SK-N-SH (cell line): ENCODE measurements at regions not wholly inside any gene's neighbourhood (a gene's known extent, or its start where the extent isn't known, plus 50 kb on each side); places are given as distances from the start of the nearest gene placed in this dataset.

Source experiments
- CTCF ChIA-PET: fragments of 300-600, 350-600 bp; formaldehyde crosslinking; extraction: SDS; loops from one replicate; lab custom pipeline; 2021; lab: Yijun Ruan, JAX
- POLR2A ChIA-PET: fragments of 350-600 bp; sonication (Branson Sonifier 250); formaldehyde crosslinking; extraction: SDS; loops from one replicate; lab custom pipeline; 2020; ENCODE audit warnings: antibody characterized with exemption, inconsistent platforms; lab: Yijun Ruan, JAX
- DNase-seq: peaks from one replicate; pipeline ENCODE4 v3.0.0; 2012
- H2AFZ ChIP-seq: fragments of 200-600 bp; sonication (generic); 2 replicates; pipeline ENCODE4 v1.8.1; 2016; ENCODE audit warnings: antibody characterized with exemption, mild to moderate bottlenecking, low read depth
- H3F3A ChIP-seq: fragments of 200-600 bp; sonication (generic); replicated peaks from 2 replicates; pipeline ENCODE3; 2016; ENCODE audit warnings: antibody characterized with exemption, mild to moderate bottlenecking; ENCODE audit not compliant: insufficient read depth
- H3K27ac ChIP-seq, 2 experiments: fragments of 200-500 bp in 1 of 2; fragments of 200-600 bp in 1 of 2; sonication (Bioruptor generic) in 1 of 2; sonication (generic), shearing (Covaris generic) in 1 of 2; 2 replicates each; pipeline versions ENCODE4 v1.5.1 to v1.6.1; 2014 to 2016; ENCODE audit warnings: low read depth in 2 of 2, inconsistent platforms in 1 of 2, low read length in 1 of 2, mild to moderate bottlenecking in 1 of 2, mixed read lengths in 1 of 2
- H3K27me3 ChIP-seq: fragments of 200-600 bp; sonication (generic), shearing (Covaris generic); 2 replicates; pipeline ENCODE4 v1.6.1; 2016; ENCODE audit warnings: mixed run types; ENCODE audit not compliant: insufficient read depth
- H3K36me3 ChIP-seq, 2 experiments: fragments of 200-500 bp in 1 of 2; fragments of 200-600 bp in 1 of 2; sonication (Bioruptor generic) in 1 of 2; sonication (generic) in 1 of 2; replicated peaks in 1 of 2; 2 replicates each; pipeline versions ENCODE3 to v1.5.1; 2014 to 2016; ENCODE audit warnings: low read length in 1 of 2, mild to moderate bottlenecking in 1 of 2; ENCODE audit not compliant: insufficient read depth in 2 of 2, control insufficient read depth in 1 of 2
- H3K4me1 ChIP-seq, 2 experiments: fragments of 200-500 bp in 1 of 2; fragments of 200-600 bp in 1 of 2; sonication (Bioruptor generic) in 1 of 2; sonication (generic), shearing (Covaris generic) in 1 of 2; 2 replicates each; pipeline versions ENCODE4 v1.5.1 to v1.6.1; 2014 to 2016; ENCODE audit warnings: low read depth in 1 of 2, low read length in 1 of 2, mixed run types in 1 of 2; ENCODE audit not compliant: insufficient read depth in 2 of 2, control insufficient read depth in 1 of 2
- H3K4me2 ChIP-seq: fragments of 200-600 bp; sonication (generic), shearing (Covaris generic); 2 replicates; pipeline ENCODE4 v1.6.1; 2017; ENCODE audit warnings: mixed run types
- H3K4me3 ChIP-seq, 2 experiments: fragments of 200-500 bp in 1 of 2; fragments of 200-600 bp in 1 of 2; sonication (Bioruptor generic) in 1 of 2; sonication (generic), shearing (Covaris generic) in 1 of 2; 2 replicates each; pipeline versions ENCODE4 v1.5.1 to v1.8.1; 2014 to 2016; ENCODE audit warnings: low read depth in 2 of 2, inconsistent platforms in 1 of 2, low read length in 1 of 2, mild to moderate bottlenecking in 1 of 2, mixed read lengths in 1 of 2, moderate library complexity in 1 of 2
- H3K79me2 ChIP-seq: fragments of 200-600 bp; sonication (generic); 2 replicates; pipeline ENCODE4 v1.8.1; 2017; ENCODE audit warnings: mild to moderate bottlenecking; ENCODE audit not compliant: insufficient read depth
- H3K9ac ChIP-seq: fragments of 200-600 bp; sonication (generic); 2 replicates; pipeline ENCODE4 v1.6.1; 2017; ENCODE audit warnings: mixed run types
- H3K9me2 ChIP-seq: fragments of 200-600 bp; sonication (generic); 2 replicates; pipeline ENCODE4 v1.6.1; 2017; ENCODE audit warnings: mixed run types
- H3K9me3 ChIP-seq: fragments of 200-600 bp; sonication (generic); 2 replicates; pipeline ENCODE4 v1.6.1; 2017; ENCODE audit warnings: mixed run types, mild to moderate bottlenecking, moderate library complexity
- H4K20me1 ChIP-seq: fragments of 200-600 bp; sonication (generic); 2 replicates; pipeline ENCODE4 v1.6.1; 2017; ENCODE audit warnings: mild to moderate bottlenecking, mixed run types; ENCODE audit not compliant: insufficient read depth
- CHD2 ChIP-seq: fragments of 150-350 bp; IDR thresholded peaks from 2 replicates; pipeline ENCODE4 v1.6.1; 2018; ENCODE audit warnings: low read length; ENCODE audit not compliant: partially characterized antibody
- ELF1 ChIP-seq: IDR thresholded peaks from 2 replicates; pipeline ENCODE4 v1.4.0; 2012
- EZH2phosphoT487 ChIP-seq: fragments of 200-600 bp; sonication (generic); IDR thresholded peaks from 2 replicates; pipeline ENCODE4 v1.6.1; 2017; ENCODE audit warnings: low read depth, mixed run types, mild to moderate bottlenecking, antibody characterized with exemption, moderate library complexity, borderline replicate concordance
- FOSL2 ChIP-seq: IDR thresholded peaks from 2 replicates; pipeline ENCODE4 v1.4.0; 2012; ENCODE audit warnings: low read depth, mild to moderate bottlenecking, moderate library complexity, borderline replicate concordance
- GABPA ChIP-seq: IDR thresholded peaks from 2 replicates; pipeline ENCODE4 v1.4.0; 2012; ENCODE audit warnings: low read depth, mild to moderate bottlenecking
- GATA2 ChIP-seq: sonication (generic); formaldehyde crosslinking; IDR thresholded peaks from 2 replicates; pipeline ENCODE4 v1.5.0; 2020; ENCODE audit warnings: mild to moderate bottlenecking, missing genetic modification reagents
- MXI1 ChIP-seq: IDR thresholded peaks from 2 replicates; pipeline ENCODE4 v1.6.1; 2012; ENCODE audit warnings: mild to moderate bottlenecking, low read depth, low read length, improper control_type of control experiment
- POLR2AphosphoS5 ChIP-seq: IDR thresholded peaks from 2 replicates; pipeline ENCODE4 v1.6.1; 2012; ENCODE audit warnings: low read depth, low read length
- RCOR1 ChIP-seq: fragments of 150-350 bp; IDR thresholded peaks from 2 replicates; pipeline ENCODE4 v1.6.1; 2017; ENCODE audit warnings: antibody characterized with exemption, low read length
- RFX5 ChIP-seq: IDR thresholded peaks from 2 replicates; pipeline ENCODE4 v1.6.1; 2012; ENCODE audit warnings: mild to moderate bottlenecking, improper control_type of control experiment, low read length
- RXRA ChIP-seq: IDR thresholded peaks from 2 replicates; pipeline ENCODE4 v1.4.0; 2012; ENCODE audit warnings: low read depth, mild to moderate bottlenecking, borderline replicate concordance
- SIN3A ChIP-seq: IDR thresholded peaks from 2 replicates; pipeline ENCODE4 v1.6.1; 2012; ENCODE audit warnings: low read depth, mild to moderate bottlenecking, low read length, moderate library complexity, borderline replicate concordance
- WGBS: methylation state at CpG from one replicate; pipeline ENCODE4 v1.1.6; 2017; ENCODE audit warnings: low lambda C conversion rate; 5-methylcytosine and 5-hydroxymethylcytosine counted together
- TF ChIP-seq, protein P1 (sequence below): IDR thresholded peaks from 2 replicates; pipeline ENCODE4 v1.4.0; 2012; ENCODE audit warnings: low read depth, borderline replicate concordance
- TF ChIP-seq, protein P2 (sequence below): IDR thresholded peaks from 2 replicates; pipeline ENCODE4 v1.4.0; 2012; ENCODE audit warnings: low read depth, borderline replicate concordance
- TF ChIP-seq, protein P3 (sequence below): IDR thresholded peaks from 2 replicates; pipeline ENCODE4 v1.6.1; 2012; ENCODE audit warnings: mild to moderate bottlenecking, low read depth, low read length, moderate library complexity
- TF ChIP-seq, protein P4 (sequence below): fragments of 150-350 bp; IDR thresholded peaks from 2 replicates; pipeline ENCODE4 v1.6.1; 2016; ENCODE audit warnings: mild to moderate bottlenecking, low read depth, low read length

DNA sequence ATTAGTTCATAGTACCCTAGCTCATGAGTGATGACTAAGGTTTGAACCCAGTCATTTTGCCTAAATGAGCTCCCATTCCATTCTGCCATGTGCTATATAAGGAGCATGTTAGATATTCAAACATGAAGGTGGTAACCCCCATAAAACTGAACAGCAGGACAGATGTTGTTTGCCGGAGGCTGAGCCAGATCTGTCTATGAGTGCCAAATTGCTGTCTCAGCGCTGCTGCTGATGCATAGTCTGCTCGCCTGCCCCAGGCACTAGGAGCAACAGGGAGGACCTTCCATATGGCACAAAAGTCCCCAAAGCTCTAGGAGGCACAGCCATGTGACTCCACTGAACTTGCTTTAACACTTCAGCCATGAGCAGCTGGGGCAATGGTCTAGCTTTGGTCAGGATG, 466.0 kb upstream of the GHITM start:
- ChIA-PET CTCF (no interaction called here), POLR2A (no interaction called here)
- Histone ChIP-seq H3K4me2 (no peak overlapping the region), H3K36me3 (no peaks in the 10 kb centered on the region), H3K27me3 (no peaks in the 10 kb centered on the region), H3K4me1 (peaks cover 0 to 6% of the 10 kb centered on the region in 2 experiments; a peak in 2 of 4 replicates), H3K9me2 (no peaks in the 10 kb centered on the region), H3K9me3 (peaks cover 3% of the 10 kb centered on the region; the same call in 1 of the 2 replicates), H3K79me2 (no peaks in the 10 kb centered on the region), H3K9ac (no peak overlapping the region), H4K20me1 (no peaks in the 10 kb centered on the region), H3K4me3 (no peak overlapping the region), H3K27ac (no peak overlapping the region), H3F3A (no peaks in the 10 kb centered on the region), H2AFZ (no peak overlapping the region)
- DNase-seq: no peak
- WGBS: 56% methylated on average over 3 of the region's 3 CpGs
- TF ChIP-seq ELF1: no peak
- no peak for TF ChIP-seq RXRA
- TF ChIP-seq, protein P1, sequence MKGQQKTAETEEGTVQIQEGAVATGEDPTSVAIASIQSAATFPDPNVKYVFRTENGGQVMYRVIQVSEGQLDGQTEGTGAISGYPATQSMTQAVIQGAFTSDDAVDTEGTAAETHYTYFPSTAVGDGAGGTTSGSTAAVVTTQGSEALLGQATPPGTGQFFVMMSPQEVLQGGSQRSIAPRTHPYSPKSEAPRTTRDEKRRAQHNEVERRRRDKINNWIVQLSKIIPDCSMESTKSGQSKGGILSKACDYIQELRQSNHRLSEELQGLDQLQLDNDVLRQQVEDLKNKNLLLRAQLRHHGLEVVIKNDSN: no peak
- no peak for TF ChIP-seq SIN3A
- no peak for TF ChIP-seq RFX5
- no peak for TF ChIP-seq POLR2AphosphoS5
- TF ChIP-seq EZH2phosphoT487: no peak
- no peak for TF ChIP-seq MXI1
- TF ChIP-seq, protein P2, sequence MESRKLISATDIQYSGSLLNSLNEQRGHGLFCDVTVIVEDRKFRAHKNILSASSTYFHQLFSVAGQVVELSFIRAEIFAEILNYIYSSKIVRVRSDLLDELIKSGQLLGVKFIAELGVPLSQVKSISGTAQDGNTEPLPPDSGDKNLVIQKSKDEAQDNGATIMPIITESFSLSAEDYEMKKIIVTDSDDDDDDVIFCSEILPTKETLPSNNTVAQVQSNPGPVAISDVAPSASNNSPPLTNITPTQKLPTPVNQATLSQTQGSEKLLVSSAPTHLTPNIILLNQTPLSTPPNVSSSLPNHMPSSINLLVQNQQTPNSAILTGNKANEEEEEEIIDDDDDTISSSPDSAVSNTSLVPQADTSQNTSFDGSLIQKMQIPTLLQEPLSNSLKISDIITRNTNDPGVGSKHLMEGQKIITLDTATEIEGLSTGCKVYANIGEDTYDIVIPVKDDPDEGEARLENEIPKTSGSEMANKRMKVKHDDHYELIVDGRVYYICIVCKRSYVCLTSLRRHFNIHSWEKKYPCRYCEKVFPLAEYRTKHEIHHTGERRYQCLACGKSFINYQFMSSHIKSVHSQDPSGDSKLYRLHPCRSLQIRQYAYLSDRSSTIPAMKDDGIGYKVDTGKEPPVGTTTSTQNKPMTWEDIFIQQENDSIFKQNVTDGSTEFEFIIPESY: no peak
- TF ChIP-seq GABPA: no peak
- TF ChIP-seq, protein P3, sequence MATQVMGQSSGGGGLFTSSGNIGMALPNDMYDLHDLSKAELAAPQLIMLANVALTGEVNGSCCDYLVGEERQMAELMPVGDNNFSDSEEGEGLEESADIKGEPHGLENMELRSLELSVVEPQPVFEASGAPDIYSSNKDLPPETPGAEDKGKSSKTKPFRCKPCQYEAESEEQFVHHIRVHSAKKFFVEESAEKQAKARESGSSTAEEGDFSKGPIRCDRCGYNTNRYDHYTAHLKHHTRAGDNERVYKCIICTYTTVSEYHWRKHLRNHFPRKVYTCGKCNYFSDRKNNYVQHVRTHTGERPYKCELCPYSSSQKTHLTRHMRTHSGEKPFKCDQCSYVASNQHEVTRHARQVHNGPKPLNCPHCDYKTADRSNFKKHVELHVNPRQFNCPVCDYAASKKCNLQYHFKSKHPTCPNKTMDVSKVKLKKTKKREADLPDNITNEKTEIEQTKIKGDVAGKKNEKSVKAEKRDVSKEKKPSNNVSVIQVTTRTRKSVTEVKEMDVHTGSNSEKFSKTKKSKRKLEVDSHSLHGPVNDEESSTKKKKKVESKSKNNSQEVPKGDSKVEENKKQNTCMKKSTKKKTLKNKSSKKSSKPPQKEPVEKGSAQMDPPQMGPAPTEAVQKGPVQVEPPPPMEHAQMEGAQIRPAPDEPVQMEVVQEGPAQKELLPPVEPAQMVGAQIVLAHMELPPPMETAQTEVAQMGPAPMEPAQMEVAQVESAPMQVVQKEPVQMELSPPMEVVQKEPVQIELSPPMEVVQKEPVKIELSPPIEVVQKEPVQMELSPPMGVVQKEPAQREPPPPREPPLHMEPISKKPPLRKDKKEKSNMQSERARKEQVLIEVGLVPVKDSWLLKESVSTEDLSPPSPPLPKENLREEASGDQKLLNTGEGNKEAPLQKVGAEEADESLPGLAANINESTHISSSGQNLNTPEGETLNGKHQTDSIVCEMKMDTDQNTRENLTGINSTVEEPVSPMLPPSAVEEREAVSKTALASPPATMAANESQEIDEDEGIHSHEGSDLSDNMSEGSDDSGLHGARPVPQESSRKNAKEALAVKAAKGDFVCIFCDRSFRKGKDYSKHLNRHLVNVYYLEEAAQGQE: no peak
- no peak for TF ChIP-seq CHD2
- TF ChIP-seq, protein P4, sequence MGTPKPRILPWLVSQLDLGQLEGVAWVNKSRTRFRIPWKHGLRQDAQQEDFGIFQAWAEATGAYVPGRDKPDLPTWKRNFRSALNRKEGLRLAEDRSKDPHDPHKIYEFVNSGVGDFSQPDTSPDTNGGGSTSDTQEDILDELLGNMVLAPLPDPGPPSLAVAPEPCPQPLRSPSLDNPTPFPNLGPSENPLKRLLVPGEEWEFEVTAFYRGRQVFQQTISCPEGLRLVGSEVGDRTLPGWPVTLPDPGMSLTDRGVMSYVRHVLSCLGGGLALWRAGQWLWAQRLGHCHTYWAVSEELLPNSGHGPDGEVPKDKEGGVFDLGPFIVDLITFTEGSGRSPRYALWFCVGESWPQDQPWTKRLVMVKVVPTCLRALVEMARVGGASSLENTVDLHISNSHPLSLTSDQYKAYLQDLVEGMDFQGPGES: no peak
- no peak for TF ChIP-seq RCOR1
- no peak for TF ChIP-seq GATA2 (CRISPR knock-in tag)
- no peak for TF ChIP-seq FOSL2
